NCI-H2171 (cell line): ENCODE measurements at regions not wholly inside any gene's neighbourhood (a gene's known extent, or its start where the extent isn't known, plus 50 kb on each side); places are given as distances from the start of the nearest gene placed in this dataset.

Experiments used
- DNase-seq: peaks from one replicate; lab custom pipeline; 2025; lab: John Stamatoyannopoulos, UW

- no peak for DNase-seq
Measured at GRCh38 chr2:60400462-60401246, 152.8 kb downstream of the BCL11A start.

GRCh38 chr2:60394463-60394862 is 159.0 kb downstream of the BCL11A start:
- no peak for DNase-seq

GRCh38 chr2:60391649-60392375 is 161.6 kb downstream of the BCL11A start:
- no peak for DNase-seq

- DNase-seq: no peak
Measured at GRCh38 chr2:60391230-60391629, 162.2 kb downstream of the BCL11A start.

- no peak for DNase-seq
Measured at GRCh38 chr2:60386436-60386835, 167.0 kb downstream of the BCL11A start.

GRCh38 chr2:60385648-60386047 is 167.8 kb downstream of the BCL11A start:
- DNase-seq: no peak

GRCh38 chr2:60383401-60384143 is 169.9 kb downstream of the BCL11A start:
- DNase-seq: no peak

- no peak for DNase-seq
Measured at GRCh38 chr2:60380411-60380810, 173.0 kb downstream of the BCL11A start.

GRCh38 chr2:60379684-60380083 is 173.8 kb downstream of the BCL11A start:
- no peak for DNase-seq

- DNase-seq: no peak
Measured at GRCh38 chr2:60379216-60379615, 174.2 kb downstream of the BCL11A start.

GRCh38 chr2:60377825-60378224 is 175.6 kb downstream of the BCL11A start:
- DNase-seq: no peak

- no peak for DNase-seq
Measured at GRCh38 chr2:60376252-60376651, 177.2 kb downstream of the BCL11A start.

- DNase-seq: no peak
Measured at GRCh38 chr2:60371681-60372080, 181.8 kb downstream of the BCL11A start.

GRCh38 chr2:60371219-60371618 is 182.2 kb downstream of the BCL11A start:
- no peak for DNase-seq

- DNase-seq: no peak
Measured at GRCh38 chr2:60370814-60371213, 182.6 kb downstream of the BCL11A start.

GRCh38 chr2:60368456-60368855 is 185.0 kb downstream of the BCL11A start:
- no peak for DNase-seq

- DNase-seq: no peak
Measured at GRCh38 chr2:60366135-60366712, 187.2 kb downstream of the BCL11A start.

- DNase-seq: no peak
Measured at GRCh38 chr2:60365556-60365955, 187.9 kb downstream of the BCL11A start.

- no peak for DNase-seq
Measured at GRCh38 chr2:60364491-60364890, 189.0 kb downstream of the BCL11A start.

GRCh38 chr2:60361498-60361897 is 192.0 kb downstream of the BCL11A start:
- DNase-seq: no peak

- no peak for DNase-seq
Measured at GRCh38 chr2:60359569-60359968, 193.9 kb downstream of the BCL11A start.

GRCh38 chr2:60358476-60358875 is 195.0 kb downstream of the BCL11A start:
- DNase-seq: no peak
